Keratinocyte (primary cell): ENCODE measurements at regions not wholly inside any gene's neighbourhood (a gene's known extent, or its start where the extent isn't known, plus 50 kb on each side); places are given as distances from the start of the nearest gene placed in this dataset.

ENCODE experiments used
- CTCF ChIP-seq, 3 experiments: IDR thresholded peaks in 1 of 3; conservative IDR thresholded peaks in 1 of 3; optimal IDR thresholded peaks in 1 of 3; 2 replicates in 2 of 3; 3 replicates in 1 of 3; pipeline versions ENCODE3 to v1.5.1; 2011; ENCODE audit warnings: low read length in 3 of 3, mild to moderate bottlenecking in 3 of 3, moderate library complexity in 2 of 3, control low read depth in 1 of 3, inconsistent platforms in 1 of 3; ENCODE audit not compliant: insufficient read depth in 2 of 3; ENCODE audit errors: extremely low read depth in 1 of 3
- EZH2 ChIP-seq: IDR thresholded peaks from one replicate; pipeline ENCODE4 v1.6.1; 2012; ENCODE audit warnings: inconsistent platforms, mild to moderate bottlenecking, low read length, moderate library complexity

GRCh38 chr9:121598167-121598964 lies 53.1 kb upstream of the DAB2IP start:
- TF ChIP-seq CTCF (optimal IDR thresholded peaks at IDR 0.05 in 1 of 3, IDR thresholded peaks at IDR 0.05 in 1 of 3, conservative IDR thresholded peaks at IDR 0.05 in 1 of 3; ENCODE audit: extremely low read depth in 1 of 3, insufficient read depth in 2 of 3, low read length in 3 of 3) (peak; percentile 45 to 78 (median 57)), EZH2 (peak; percentile 71)
